ENCODE measurements at regions not wholly inside any gene's neighbourhood (a gene's known extent, or its start where the extent isn't known, plus 50 kb on each side); places are given as distances from the start of the nearest gene placed in this dataset.

DNA sequence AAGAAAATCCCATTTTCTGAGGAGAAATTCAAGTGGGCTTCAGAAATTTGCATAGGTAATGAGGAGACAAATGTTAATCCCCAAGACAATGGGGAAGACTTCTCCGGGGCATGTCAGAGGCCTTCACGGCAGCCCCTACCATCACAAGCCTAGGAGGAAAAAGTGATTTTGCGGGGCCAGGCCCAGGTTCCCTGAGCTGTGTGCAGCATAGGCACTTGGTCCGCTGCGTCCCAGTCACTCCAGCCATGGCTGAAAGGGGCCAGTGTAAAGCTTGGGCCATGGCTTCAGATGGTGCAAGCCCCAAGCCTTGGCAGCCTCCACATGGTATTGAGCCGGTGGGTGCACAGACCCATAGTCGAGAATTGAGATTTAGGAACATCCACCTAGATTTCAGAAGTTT is 570.7 kb downstream of the KCNA4 start:
- TF ChIP-seq CTBP1 (IDR thresholded peaks at IDR 0.05; ENCODE audit: borderline replicate concordance) (no peak), SP1 (IDR thresholded peaks at IDR 0.05) (no peak), ZNF384 (IDR thresholded peaks at IDR 0.05) (no peak), TARDBP (IDR thresholded peaks at IDR 0.05) (no peak), HDGF (IDR thresholded peaks at IDR 0.05; ENCODE audit: borderline replicate concordance) (no peak), FOXK2 (IDR thresholded peaks at IDR 0.05) (no peak)
